Skeletal muscle cell (primary cell): ENCODE measurements at regions not wholly inside any gene's neighbourhood (a gene's known extent, or its start where the extent isn't known, plus 50 kb on each side); places are given as distances from the start of the nearest gene placed in this dataset.
A peak's percentile ranks its signal among the peaks of the same experiment; 100 is the strongest.
"Not testable (repeated sequence)": the region's sequence is repeated elsewhere in the genome, so short reads cannot be mapped to it uniquely, and the experiment has no call there.

Experiments used
- DNase-seq: peaks from one replicate; pipeline ENCODE4 v3.0.0-alpha.2; 2010; ENCODE audit warnings: low read depth
- H3K4me3 ChIP-seq: 2 replicates; pipeline ENCODE4 v1.5.1; 2011; ENCODE audit warnings: low read depth, mild to moderate bottlenecking, control low read depth, low read length, moderate library complexity

DNA sequence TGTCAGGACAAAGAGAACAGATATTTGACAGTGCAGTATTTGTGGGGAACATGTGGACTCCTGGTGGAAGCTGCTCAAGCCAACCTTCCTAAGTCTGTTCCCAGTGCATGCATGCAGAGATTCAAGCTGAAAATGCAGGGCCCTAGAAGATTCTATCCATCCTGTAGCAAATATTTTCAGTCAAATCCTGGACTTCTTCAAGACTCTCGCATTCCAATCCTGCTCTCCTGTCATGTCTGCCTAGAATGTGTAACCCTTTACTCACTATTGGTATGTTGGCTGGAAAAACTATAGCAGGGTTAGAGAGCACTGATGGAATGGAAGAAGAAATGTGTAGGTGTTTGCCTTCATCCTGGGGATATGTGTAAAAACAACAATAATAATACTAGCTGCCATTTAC is 385.6 kb upstream of the PKN2 start:
- no peak for DNase-seq
- no peak overlapping the region for H3K4me3 ChIP-seq

DNA sequence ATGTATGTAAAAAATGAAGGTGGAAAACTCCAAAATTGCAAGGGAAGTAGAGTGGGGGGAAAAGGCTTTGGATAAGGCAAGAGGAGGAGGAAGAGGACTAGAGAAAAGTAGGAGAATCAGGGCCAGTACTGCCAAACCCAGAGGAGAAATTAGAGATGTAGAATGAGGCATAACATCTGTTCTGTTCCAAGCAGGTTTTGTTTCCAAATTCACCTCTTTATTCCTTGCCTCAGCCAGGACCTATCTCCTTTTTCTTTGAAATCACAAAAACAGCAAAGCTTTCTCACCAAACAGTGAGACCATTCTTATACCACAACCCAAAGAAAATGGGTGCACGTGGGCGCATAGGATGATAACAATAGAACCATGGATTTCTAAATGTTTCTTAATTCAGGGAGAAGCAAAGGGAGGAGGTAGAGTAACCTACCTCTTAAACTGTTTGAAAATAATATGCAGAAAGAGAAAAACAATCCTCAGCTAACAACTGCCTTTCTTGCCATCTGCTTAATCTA is 383.3 kb upstream of the PKN2 start:
- H3K4me3 ChIP-seq = no peak overlapping the region
- no peak for DNase-seq

DNA sequence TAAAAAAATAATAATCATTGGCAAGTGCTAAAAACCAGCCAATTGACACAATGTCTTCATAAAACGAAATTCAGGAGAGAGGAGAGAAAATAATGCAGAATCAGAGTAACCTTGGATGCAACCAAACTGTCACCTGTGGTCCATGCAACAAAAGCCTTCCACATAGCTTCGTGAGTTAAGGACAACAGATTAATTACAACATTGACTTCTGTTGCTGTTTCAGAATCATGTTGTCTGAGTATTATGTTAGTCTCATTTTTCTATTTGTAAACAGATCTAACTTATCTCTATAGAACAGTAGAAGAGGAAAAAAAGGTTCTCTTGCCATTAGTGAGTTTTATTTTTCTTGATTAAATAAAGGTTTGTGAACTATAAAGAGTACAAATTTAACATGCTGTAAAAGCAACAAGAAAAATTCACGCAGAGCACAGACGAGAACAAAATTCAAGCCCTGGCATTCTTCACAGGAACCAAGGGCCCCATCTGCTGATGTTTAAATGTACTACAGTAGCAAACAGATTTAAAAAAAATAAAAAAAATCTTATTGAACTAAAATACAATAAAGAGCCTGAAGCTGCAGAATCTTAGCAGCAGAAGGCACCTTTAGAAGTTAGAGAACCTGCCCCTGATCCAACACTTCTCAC is 381.1 kb upstream of the PKN2 start:
- DNase-seq = peak; percentile 19
- H3K4me3 ChIP-seq = no peak overlapping the region

DNA sequence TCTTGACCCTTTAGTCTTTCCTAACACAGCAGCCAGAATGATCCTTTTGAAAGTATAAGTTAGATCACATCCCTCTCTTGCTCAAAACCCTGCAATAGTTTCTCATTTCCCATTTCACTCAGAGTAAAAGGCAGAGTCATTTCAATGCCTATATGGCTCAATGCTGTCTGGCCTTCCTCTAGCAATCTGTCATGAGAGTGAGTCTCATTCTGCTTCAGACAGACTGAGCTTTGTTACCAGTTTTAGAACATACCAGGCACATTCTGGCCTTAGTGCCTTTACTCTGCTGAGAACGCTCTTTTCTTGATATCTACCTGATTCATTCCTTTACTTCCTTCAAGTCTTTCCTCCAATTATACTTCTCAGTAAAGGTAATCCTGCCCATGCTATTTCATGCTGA is 372.8 kb upstream of the PKN2 start:
- DNase-seq = no peak
- no peak overlapping the region for H3K4me3 ChIP-seq

DNA sequence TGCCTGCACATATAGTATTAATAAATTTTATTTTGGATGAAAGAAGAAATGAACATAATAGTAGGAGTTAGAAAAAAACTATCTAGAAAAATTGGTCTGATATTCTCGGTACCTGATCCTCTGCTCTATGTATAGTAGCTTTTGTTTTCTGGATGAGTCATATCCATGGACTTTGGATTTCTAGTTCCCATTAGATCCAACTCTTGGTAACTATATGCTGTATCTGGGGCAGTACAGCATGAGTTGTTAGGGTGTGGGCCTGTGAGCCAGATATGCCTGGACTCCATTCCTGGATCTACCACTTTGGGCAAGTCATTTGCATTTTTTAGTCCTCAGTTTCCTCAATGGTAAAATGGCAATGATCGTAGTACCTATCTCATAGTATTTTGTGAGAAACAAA is 372.2 kb upstream of the PKN2 start:
- no peak overlapping the region for H3K4me3 ChIP-seq
- no peak for DNase-seq

DNA sequence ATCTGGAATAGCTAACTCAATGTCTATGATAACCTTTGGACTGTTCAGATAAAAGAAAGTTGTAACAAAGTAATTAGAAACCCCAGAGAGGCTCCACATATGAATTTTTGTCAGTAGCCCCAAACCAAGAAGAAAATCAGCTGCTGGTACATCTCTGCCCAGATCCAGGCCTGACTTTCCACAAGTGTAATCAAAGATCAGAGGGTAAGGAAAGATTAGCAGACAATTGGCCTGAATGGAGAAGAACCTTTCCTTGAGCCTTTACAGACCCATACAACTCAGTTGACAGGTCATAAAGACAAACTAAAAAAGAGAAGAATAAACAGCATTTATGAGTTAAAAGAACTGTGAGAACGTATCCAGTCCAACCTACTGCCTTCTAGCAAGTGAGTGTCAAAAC is 366.7 kb upstream of the PKN2 start:
- no peak overlapping the region for H3K4me3 ChIP-seq
- no peak for DNase-seq

DNA sequence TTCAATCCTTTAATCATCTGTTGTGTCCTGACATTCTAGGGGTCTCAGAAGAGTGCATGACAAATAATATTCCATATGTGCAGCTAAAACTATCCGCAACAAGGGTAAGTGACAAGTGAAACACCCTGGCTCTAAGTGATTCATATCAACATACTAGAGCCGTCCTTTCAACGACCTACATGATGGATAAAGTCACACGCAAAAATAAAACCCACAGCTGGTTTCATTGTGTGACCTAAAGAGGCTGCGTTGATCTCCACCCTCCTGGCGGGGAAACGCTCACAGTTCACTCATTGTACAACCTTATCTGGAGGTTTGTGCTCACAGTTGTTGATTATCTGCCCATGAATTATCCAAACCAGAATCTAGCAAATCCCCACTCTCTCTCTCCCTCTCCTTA is 365.3 kb upstream of the PKN2 start:
- no peak for DNase-seq
- no peak overlapping the region for H3K4me3 ChIP-seq

DNA sequence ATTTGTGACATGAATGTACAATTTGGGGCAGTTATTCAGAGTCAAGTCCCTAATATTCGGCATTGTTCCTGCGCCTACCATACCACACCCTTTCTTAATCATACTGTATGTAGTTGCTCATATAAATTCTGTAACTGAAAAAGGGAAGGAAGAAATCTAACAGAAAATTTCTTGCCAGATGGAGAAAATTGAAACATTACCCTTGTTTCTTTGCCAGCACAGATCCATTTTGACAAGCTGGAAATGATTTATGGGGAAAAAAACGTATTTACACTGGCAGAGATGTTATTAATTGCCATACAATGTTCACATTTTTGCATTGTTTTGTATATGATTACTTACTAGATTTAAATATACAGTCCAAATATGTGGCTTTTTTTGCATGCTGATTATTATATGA is 363.8 kb upstream of the PKN2 start:
- no peak for DNase-seq

DNA sequence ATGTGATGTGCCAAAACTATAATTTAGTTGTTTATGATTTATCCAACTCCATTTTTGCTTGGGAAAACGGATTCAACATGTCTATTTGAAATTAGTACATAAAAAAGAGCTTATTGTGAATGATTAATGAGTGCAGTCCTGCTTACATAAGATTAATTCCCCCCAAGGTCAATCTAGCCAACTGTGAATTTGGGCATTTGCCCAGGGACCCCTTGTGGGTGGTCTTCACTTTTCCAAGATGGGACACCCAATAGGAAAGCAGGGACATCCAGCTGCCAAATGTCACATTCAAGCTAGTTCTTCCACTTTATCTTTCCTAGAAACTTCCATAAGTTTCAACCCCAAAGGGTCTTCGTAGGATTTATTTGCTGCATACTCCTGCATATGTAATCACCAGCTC is 362.4 kb upstream of the PKN2 start:
- DNase-seq = no peak
- no peak overlapping the region for H3K4me3 ChIP-seq

More for the DNA sequence above, 363.8 kb upstream of the PKN2 start:
- no peak overlapping the region for H3K4me3 ChIP-seq

DNA sequence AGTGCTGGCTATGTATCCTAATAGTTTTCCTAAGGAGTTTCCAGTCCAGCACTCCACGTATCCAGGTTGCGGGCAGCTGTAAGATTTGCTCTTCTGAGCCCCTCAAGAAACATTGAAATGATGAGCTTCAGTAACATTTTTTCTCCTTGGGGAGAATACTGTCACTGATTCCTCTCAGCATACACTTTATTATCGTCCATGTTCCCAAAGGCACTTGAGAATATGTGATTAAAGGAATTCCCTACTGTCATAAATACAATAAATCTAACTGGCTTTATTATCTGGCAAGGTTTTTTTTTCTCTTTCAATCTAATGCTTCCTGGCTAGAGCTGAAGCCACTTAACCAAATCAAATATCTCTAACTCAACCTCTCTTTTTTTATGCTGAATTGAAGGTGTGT is 359.2 kb upstream of the PKN2 start:
- no peak for DNase-seq
- no peak overlapping the region for H3K4me3 ChIP-seq

DNA sequence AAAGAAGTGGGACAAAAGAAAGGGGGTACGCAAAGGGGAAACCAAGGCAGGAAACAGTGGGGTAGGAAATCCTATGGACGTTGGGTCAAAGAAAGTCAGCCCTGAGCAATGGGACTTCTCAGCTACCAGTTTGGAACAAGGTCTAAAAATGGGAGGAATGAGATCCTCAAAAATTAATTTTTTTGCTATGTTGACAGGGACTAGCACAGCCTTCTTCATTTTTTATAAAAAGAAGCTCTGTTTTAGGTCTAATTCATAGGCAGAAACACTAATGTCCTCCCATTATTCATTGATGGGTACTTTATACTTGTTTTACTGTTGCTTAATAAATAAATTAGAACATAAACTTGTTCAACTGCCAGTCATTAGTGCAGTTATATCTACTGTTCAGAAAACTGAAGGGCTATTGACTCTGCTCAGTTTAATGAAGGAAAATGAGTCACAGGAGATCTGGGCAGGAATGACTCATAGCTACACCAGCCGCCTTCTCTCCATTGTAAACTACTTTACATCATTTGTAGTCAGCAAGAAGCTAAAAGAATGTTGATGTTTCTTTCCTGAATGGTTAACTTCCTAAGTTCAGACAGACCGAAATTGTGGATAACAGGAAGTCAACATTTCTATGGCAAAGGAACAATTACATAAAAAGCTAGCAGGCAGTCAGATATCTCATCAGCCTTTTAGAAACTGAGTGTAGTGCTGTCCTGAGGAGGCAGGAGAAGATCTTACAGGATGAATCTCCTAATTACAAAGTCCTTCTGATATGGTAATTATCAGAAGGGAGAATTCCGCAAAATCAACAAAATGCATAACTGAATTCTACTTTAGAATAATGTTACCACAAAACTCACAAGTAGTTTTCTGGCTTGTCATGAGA is 356.4 kb upstream of the PKN2 start:
- DNase-seq = peak; percentile 80
- H3K4me3 ChIP-seq = no peak overlapping the region

DNA sequence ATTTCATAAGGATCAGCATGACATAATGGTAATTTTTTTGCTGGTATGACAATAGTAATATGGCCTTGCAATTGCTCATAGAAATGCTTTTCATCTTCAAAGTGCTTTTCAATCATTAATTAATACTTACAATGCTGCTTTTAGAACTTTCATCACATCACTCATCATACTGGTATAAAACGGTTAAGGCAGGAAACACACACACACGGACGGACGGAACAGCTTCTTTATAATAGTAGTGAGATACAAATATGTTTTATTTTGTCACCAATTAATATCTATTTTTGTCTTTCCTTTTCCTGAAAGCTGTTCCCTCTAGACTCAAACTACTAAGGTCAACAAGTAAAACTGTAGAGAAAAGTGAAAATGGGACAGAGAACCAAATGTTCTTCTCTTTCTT is 353.9 kb upstream of the PKN2 start:
- DNase-seq = no peak
- no peak overlapping the region for H3K4me3 ChIP-seq

DNA sequence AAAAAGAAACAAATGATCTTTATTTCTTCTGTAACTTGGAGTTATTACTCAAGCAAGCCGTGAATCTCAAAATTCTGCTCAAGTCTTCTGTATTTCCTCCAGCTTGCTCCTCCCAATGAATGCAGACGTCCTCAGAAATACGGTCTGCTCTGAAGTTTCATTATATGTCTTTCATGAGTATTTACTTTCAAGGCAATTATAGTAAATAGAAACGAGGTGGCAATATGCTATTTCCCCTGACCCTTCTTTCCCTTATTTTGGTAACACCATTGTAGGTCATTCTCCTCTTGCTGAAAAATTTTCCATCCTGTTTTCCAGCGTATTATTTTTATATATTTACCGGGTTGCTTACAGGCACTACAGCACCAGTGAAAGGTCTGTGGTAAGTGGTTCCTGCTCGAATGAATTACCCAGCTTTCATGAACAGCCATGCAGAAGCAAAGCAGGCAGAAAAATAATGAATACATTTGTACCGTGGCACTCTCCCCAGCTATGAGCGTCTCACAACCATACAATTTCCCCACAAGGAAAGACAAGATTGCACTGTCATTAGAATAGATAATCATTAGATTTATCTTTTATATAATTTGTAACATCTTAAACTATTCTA is 350.9 kb upstream of the PKN2 start:
- no peak for DNase-seq
- no peak overlapping the region for H3K4me3 ChIP-seq

DNA sequence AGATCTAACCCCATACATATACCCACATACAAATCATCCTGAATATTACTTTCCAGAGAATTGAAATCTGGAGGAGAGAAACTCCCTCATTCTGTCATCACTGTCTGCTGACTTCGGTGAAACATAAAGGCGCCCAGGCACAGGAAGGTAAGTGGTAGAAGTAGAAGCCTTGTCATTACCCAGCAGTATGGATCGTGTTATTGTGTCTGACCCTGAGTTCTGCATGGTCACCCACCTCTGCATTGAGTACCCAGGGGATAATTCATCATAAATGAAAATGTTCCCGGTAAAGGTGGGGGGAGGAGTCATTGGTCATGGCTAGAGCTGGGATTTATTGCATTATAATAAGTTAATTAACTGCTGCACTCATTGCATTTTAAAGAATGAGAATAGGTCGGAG is 342.6 kb upstream of the PKN2 start:
- no peak for DNase-seq
- no peak overlapping the region for H3K4me3 ChIP-seq

DNA sequence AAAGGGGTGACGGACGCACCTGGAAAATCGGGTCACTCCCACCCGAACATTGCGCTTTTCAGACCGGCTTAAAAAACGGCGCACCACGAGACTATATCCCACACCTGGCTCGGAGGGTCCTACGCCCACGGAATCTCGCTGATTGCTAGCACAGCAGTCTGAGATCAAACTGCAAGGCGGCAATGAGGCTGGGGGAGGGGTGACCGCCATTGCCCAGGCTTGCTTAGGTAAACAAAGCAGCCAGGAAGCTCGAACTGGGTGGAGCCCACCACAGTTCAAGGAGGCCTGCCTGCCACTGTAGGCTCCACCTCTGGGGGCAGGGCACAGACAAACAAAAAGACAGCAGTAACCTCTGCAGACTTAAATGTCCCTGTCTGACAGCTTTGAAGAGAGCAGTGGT is 342.0 kb upstream of the PKN2 start:
- H3K4me3 ChIP-seq, DNase-seq: not testable (repeated sequence)

DNA sequence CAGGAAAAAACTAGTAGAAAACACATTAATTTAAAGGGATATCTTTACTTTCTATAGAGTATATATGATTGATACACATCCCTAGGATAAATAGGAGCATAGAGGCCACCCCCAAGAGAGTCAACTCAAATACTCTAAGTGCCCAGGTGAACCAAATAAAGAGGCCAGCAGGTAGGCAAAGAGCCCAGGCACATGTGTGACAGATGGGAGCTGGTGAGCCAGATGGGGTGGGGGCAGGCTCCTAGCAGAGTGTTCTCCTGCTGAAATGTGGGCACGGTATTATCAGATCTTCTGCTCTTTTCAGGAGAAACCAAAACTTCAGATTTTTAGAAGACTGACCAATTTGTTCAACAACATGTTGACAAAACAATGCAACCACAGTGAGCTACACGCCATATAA is 333.4 kb upstream of the PKN2 start:
- no peak for DNase-seq
- no peak overlapping the region for H3K4me3 ChIP-seq

DNA sequence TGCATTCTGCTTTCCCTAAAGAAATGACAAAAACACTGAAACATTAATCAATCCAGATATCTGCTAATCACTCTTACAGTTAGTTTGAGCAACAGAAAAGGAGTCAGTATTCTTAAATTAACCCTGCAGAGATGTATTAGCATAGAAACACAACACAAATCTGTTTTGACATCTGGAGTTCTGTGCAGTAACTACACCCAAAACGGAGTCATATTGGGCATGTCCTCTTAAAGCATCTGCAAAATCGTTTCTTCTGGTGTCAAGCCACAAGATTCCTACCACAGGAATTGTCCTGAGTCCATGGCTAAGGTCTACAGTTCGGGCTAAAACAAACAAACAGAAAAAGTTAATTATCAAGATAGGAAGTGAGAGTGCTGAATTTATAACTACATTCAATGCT is 332.1 kb upstream of the PKN2 start:
- DNase-seq = no peak
- no peak overlapping the region for H3K4me3 ChIP-seq

DNA sequence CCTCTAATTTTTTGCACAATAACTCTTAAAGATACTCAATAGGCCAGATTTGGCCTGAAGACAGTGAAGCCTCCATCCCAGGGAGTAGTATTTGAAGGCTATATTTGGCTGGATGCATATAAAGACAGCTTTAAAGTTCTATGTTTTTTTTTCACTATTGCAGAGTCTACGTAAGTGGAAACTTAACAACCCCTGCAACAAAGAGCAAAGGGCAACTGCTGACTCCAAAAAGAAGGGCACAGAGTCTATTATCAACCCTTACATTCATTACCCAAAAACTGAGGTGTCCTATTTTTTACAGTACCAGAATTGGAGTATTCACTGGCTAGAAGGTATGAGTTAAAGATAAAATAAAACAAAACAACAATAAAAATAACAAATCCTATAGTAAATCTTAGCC is 329.8 kb upstream of the PKN2 start:
- no peak overlapping the region for H3K4me3 ChIP-seq
- DNase-seq = no peak

DNA sequence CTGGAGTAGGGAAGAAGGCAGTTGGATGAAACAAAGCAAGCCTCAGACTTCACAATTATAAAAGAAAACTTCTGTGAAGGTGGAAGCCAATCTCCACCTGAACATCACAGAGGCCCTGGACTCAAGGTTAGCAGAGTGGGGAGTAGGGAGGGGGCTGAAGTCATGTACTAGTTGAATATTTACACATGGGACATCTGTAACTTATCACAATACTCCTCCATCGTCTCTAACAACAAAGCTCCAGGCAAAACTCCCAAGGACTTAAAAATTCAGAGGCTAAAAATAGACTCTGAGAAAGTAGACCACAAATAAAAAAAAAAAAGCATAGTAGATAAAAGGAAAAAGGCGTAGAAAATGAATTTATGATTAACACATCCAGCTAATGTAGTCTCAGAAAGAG is 326.3 kb upstream of the PKN2 start:
- no peak overlapping the region for H3K4me3 ChIP-seq
- DNase-seq = no peak

DNA sequence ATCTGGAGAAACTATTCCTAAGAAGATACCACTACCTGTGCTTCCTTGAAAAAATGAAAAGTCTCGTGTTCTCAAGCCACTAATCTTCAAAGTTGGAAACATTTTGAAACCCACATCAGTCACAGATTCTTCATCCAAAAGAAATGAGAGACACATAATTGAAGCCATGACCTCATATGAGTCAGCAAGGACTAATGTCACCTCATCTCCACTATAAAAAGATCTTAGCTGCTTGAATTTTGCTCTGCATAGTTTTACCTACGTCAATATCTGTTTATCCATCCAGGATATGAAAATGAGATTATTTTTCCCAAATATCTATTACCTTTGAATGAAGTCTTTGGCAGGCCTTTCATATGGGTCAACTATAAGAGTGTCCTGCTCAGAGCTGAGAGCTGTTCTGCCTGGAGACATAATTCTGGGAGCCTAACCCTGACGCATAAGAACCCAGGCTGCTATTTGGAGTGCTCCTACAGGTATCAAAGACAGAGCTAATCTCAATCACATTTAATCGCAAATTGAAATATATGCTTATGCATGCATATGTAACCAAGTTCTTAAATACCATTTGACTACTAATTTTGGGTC is 312.5 kb upstream of the PKN2 start:
- no peak for DNase-seq
- no peak overlapping the region for H3K4me3 ChIP-seq
